PC-9 (cell line): ENCODE measurements at regions not wholly inside any gene's neighbourhood (a gene's known extent, or its start where the extent isn't known, plus 50 kb on each side); places are given as distances from the start of the nearest gene placed in this dataset.

ENCODE experiments used
- BruUV-seq: library from RNA; stranded (reverse); fragments of 400-500 nt; replicated peaks from 2 replicates; lab custom pipeline; 2021; lab: Mats Ljungman, UMichigan
- CTCF ChIA-PET: fragments of 300-600 bp; sonication (Branson Sonifier 250); formaldehyde crosslinking; loops from one replicate; lab custom pipeline; 2022; ENCODE audit warnings: antibody characterized with exemption; lab: Charles Lee
- POLR2A ChIA-PET: fragments of 300-600 bp; sonication (Branson Sonifier 250); formaldehyde crosslinking; loops from one replicate; lab custom pipeline; 2022; ENCODE audit warnings: antibody characterized with exemption; ENCODE audit not compliant: unreplicated experiment; lab: Charles Lee
- DNase-seq, 2 experiments: peaks; one replicate each; pipeline versions ENCODE4 v3.0.0 to v3.0.0-alpha.2; 2015 to 2022; ENCODE audit warnings: mixed read lengths in 1 of 2
- H2AFZ ChIP-seq: fragments of 200-600 bp; sonication (generic); 2 replicates; pipeline ENCODE4 v1.8.1; 2017; ENCODE audit warnings: antibody characterized with exemption
- H3F3A ChIP-seq: fragments of 200-600 bp; sonication (generic); 2 replicates; pipeline ENCODE4 v1.8.1; 2017; ENCODE audit warnings: antibody characterized with exemption, mild to moderate bottlenecking, low read depth; ENCODE audit not compliant: insufficient read depth
- H3K27ac ChIP-seq: fragments of 200-600 bp; sonication (generic); 2 replicates; pipeline ENCODE4 v1.6.1; 2016; ENCODE audit warnings: mixed run types
- H3K27me3 ChIP-seq: fragments of 200-600 bp; sonication (generic); 2 replicates; pipeline ENCODE4 v1.6.1; 2016; ENCODE audit warnings: low read depth, mixed run types; ENCODE audit not compliant: insufficient read depth
- H3K36me3 ChIP-seq: fragments of 200-600 bp; sonication (generic); 2 replicates; pipeline ENCODE4 v1.6.1; 2016; ENCODE audit warnings: low read depth, mixed run types
- H3K4me1 ChIP-seq: fragments of 200-600 bp; sonication (generic); replicated peaks from 2 replicates; pipeline ENCODE4 v1.6.1; 2016; ENCODE audit warnings: mixed run types; ENCODE audit not compliant: insufficient read depth
- H3K4me2 ChIP-seq: fragments of 200-600 bp; sonication (generic); 2 replicates; pipeline ENCODE4 v1.6.1; 2017; ENCODE audit warnings: mixed run types
- H3K4me3 ChIP-seq: fragments of 200-600 bp; sonication (generic); 2 replicates; pipeline ENCODE4 v1.6.1; 2016; ENCODE audit warnings: mixed run types
- H3K79me2 ChIP-seq: fragments of 200-600 bp; sonication (generic); 2 replicates; pipeline ENCODE4 v1.6.1; 2017; ENCODE audit warnings: low read depth, mixed run types
- H3K9me2 ChIP-seq: fragments of 200-600 bp; sonication (generic); 2 replicates; pipeline ENCODE4 v1.8.1; 2017; ENCODE audit warnings: mild to moderate bottlenecking; ENCODE audit not compliant: insufficient read depth
- H3K9me3 ChIP-seq: fragments of 200-600 bp; sonication (generic); 2 replicates; pipeline ENCODE4 v1.8.1; 2016; ENCODE audit warnings: low read depth; ENCODE audit not compliant: insufficient read depth
- H4K20me1 ChIP-seq: fragments of 200-600 bp; sonication (generic); 2 replicates; pipeline ENCODE4 v1.8.1; 2017; ENCODE audit not compliant: insufficient read depth
- CTCF ChIP-seq: fragments of 200-600 bp; sonication (generic); conservative IDR thresholded peaks from 2 replicates; pipeline ENCODE4 v1.6.1; 2017; ENCODE audit warnings: mixed run types, antibody characterized with exemption, mild to moderate bottlenecking, moderate library complexity
- EZH2 ChIP-seq: fragments of 200-600 bp; sonication (generic); IDR thresholded peaks from 2 replicates; pipeline ENCODE4 v1.8.0; 2017; ENCODE audit warnings: antibody characterized with exemption, low read depth
- intact Hi-C: fragments of 100-400 bp; cut with micrococcal nuclease; formaldehyde crosslinking; loops from one replicate; pipeline ENCODE4 v1.10.0; 2022; ENCODE audit not compliant: unreplicated experiment

- CTCF ChIA-PET, result no interaction called here
- intact Hi-C loops, result no loop called here
- POLR2A ChIA-PET, result no interaction called here
These were observed 780.2 kb upstream of the ADGRL2 start for GRCh38 chr1:81020506-81020905.

DNA sequence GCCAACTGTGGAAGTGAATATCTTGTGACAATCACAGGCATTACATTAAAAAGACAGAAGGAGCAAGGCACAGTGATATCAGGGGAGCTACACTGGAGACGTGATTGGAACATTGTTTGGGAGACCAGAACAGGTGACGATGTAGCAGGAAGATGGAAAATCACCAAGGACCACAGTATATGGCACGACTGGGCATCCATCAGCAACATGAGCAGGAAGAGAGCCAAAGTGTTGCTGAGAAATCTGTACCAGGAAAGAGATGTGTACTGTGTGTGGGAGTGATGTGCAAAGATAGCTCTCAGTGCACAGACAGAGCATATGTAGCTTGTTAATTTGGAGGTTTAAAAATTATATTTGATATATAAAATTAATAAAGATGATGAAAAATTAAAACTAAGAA is 790.6 kb upstream of the ADGRL2 start:
- no peaks in the 10 kb centered on the region for H3K9me3 ChIP-seq
- no TSS peak for BruUV-seq
- H3K4me1 ChIP-seq, result no peaks in the 10 kb centered on the region
- no peaks in the 10 kb centered on the region for H4K20me1 ChIP-seq
- POLR2A ChIA-PET, result no interaction called here
- no peak overlapping the region for H2AFZ ChIP-seq
- no peak overlapping the region for H3K4me3 ChIP-seq
- H3K27me3 ChIP-seq, result no peaks in the 10 kb centered on the region
- no peak overlapping the region for H3K4me2 ChIP-seq
- H3K36me3 ChIP-seq, result no peaks in the 10 kb centered on the region
- no peak overlapping the region for H3K27ac ChIP-seq
- H3K79me2 ChIP-seq, result no peaks in the 10 kb centered on the region
- TF ChIP-seq EZH2, result no peak
- TF ChIP-seq CTCF, result no peak
- CTCF ChIA-PET, result no interaction called here
- H3K9me2 ChIP-seq, result no peaks in the 10 kb centered on the region
- no peak for DNase-seq
- no peaks in the 10 kb centered on the region for H3F3A ChIP-seq
- intact Hi-C loops, result no loop called here

More at GRCh38 chr1:81020506-81020905, 780.2 kb upstream of the ADGRL2 start:
- no peak overlapping the region for H3K27ac ChIP-seq
- no peak overlapping the region for H3K4me3 ChIP-seq
- H3K4me2 ChIP-seq, result no peak overlapping the region
- no peak overlapping the region for H2AFZ ChIP-seq
- H3K27me3 ChIP-seq, result no peaks in the 10 kb centered on the region
- no peaks in the 10 kb centered on the region for H4K20me1 ChIP-seq
- TF ChIP-seq EZH2 (no peak), CTCF (no peak)
- H3K9me2 ChIP-seq, result no peaks in the 10 kb centered on the region
- H3K79me2 ChIP-seq, result no peaks in the 10 kb centered on the region
- no peaks in the 10 kb centered on the region for H3K9me3 ChIP-seq
- no peak for DNase-seq
- H3K36me3 ChIP-seq, result no peaks in the 10 kb centered on the region
- H3K4me1 ChIP-seq, result no peaks in the 10 kb centered on the region
- no TSS peak for BruUV-seq
- no peaks in the 10 kb centered on the region for H3F3A ChIP-seq

GRCh38 chr1:81008293-81008692 is 792.4 kb upstream of the ADGRL2 start:
- intact Hi-C loops, result no loop called here
- ChIA-PET CTCF (no interaction called here), POLR2A (no interaction called here)

More at GRCh38 chr1:81008293-81008692, 792.4 kb upstream of the ADGRL2 start:
- Histone ChIP-seq H3K36me3 (no peaks in the 10 kb centered on the region), H3K79me2 (no peaks in the 10 kb centered on the region), H4K20me1 (no peaks in the 10 kb centered on the region), H2AFZ (no peak overlapping the region), H3K27me3 (no peaks in the 10 kb centered on the region), H3F3A (no peaks in the 10 kb centered on the region), H3K9me3 (no peaks in the 10 kb centered on the region), H3K4me1 (no peaks in the 10 kb centered on the region), H3K27ac (no peak overlapping the region), H3K4me3 (no peak overlapping the region), H3K4me2 (no peak overlapping the region), H3K9me2 (no peaks in the 10 kb centered on the region)
- TF ChIP-seq CTCF, result no peak
- no peak for TF ChIP-seq EZH2
- no TSS peak for BruUV-seq
- DNase-seq, result no peak
